ENCODE measurements at regions not wholly inside any gene's neighbourhood (a gene's known extent, or its start where the extent isn't known, plus 50 kb on each side); places are given as distances from the start of the nearest gene placed in this dataset.

GRCh38 chrX:122545778-122546177 lies 638.3 kb upstream of the GRIA3 start:
- Histone ChIP-seq H3K4me3 (ENCODE audit: insufficient read depth, low read length) (no peak overlapping the region), H3K79me2 (ENCODE audit: insufficient read depth, low read length) (no peaks in the 10 kb centered on the region), H2AFZ (ENCODE audit: low read length) (no peak overlapping the region), H3K4me1 (ENCODE audit: insufficient read depth, low read length) (no peaks in the 10 kb centered on the region), H4K20me1 (ENCODE audit: insufficient read depth, low read length) (no peaks in the 10 kb centered on the region), H3K27me3 (ENCODE audit: insufficient read depth, low read length) (no peaks in the 10 kb centered on the region), H3K9me3 (ENCODE audit: low read depth, low read length) (no peaks in the 10 kb centered on the region), H3K4me2 (ENCODE audit: insufficient read depth, low read length) (no peak overlapping the region), H3K36me3 (ENCODE audit: insufficient read depth, low read length) (no peaks in the 10 kb centered on the region), H3K27ac (ENCODE audit: low read depth, low read length) (no peak overlapping the region)
- no peak for TF ChIP-seq CTCF (IDR thresholded peaks at IDR 0.05; ENCODE audit: extremely low read depth, low read depth, low read length)
- DNase-seq (ENCODE audit: insufficient read length, low spot score, missing footprints), result no peak

GRCh38 chrX:122546269-122546668 lies 637.8 kb upstream of the GRIA3 start:
- Histone ChIP-seq H3K4me2 (ENCODE audit: insufficient read depth, low read length) (no peak overlapping the region), H4K20me1 (ENCODE audit: insufficient read depth, low read length) (no peaks in the 10 kb centered on the region), H2AFZ (ENCODE audit: low read length) (no peak overlapping the region), H3K4me1 (ENCODE audit: insufficient read depth, low read length) (no peaks in the 10 kb centered on the region), H3K9me3 (ENCODE audit: low read depth, low read length) (no peaks in the 10 kb centered on the region), H3K79me2 (ENCODE audit: insufficient read depth, low read length) (no peaks in the 10 kb centered on the region), H3K4me3 (ENCODE audit: insufficient read depth, low read length) (no peak overlapping the region), H3K27me3 (ENCODE audit: insufficient read depth, low read length) (no peaks in the 10 kb centered on the region), H3K36me3 (ENCODE audit: insufficient read depth, low read length) (no peaks in the 10 kb centered on the region), H3K27ac (ENCODE audit: low read depth, low read length) (no peak overlapping the region)
- no peak for TF ChIP-seq CTCF (IDR thresholded peaks at IDR 0.05; ENCODE audit: extremely low read depth, low read depth, low read length)
- no peak for DNase-seq (ENCODE audit: insufficient read length, low spot score, missing footprints)

GRCh38 chrX:122552286-122552800 lies 631.7 kb upstream of the GRIA3 start:
- Histone ChIP-seq H3K27me3 (ENCODE audit: insufficient read depth, low read length) (no peaks in the 10 kb centered on the region), H3K4me2 (ENCODE audit: insufficient read depth, low read length) (no peak overlapping the region), H3K4me3 (ENCODE audit: insufficient read depth, low read length) (no peak overlapping the region), H3K79me2 (ENCODE audit: insufficient read depth, low read length) (no peaks in the 10 kb centered on the region), H3K4me1 (ENCODE audit: insufficient read depth, low read length) (no peaks in the 10 kb centered on the region), H3K27ac (ENCODE audit: low read depth, low read length) (no peak overlapping the region), H2AFZ (ENCODE audit: low read length) (no peak overlapping the region), H3K9me3 (ENCODE audit: low read depth, low read length) (no peaks in the 10 kb centered on the region), H4K20me1 (ENCODE audit: insufficient read depth, low read length) (no peaks in the 10 kb centered on the region), H3K36me3 (ENCODE audit: insufficient read depth, low read length) (no peaks in the 10 kb centered on the region)
- no peak for TF ChIP-seq CTCF (IDR thresholded peaks at IDR 0.05; ENCODE audit: extremely low read depth, low read depth, low read length)
- DNase-seq (ENCODE audit: insufficient read length, low spot score, missing footprints), result no peak

GRCh38 chrX:122555925-122556324 lies 628.2 kb upstream of the GRIA3 start:
- no peak overlapping the region for H3K4me3 ChIP-seq (ENCODE audit: insufficient read depth, low read length)
- H3K36me3 ChIP-seq (ENCODE audit: insufficient read depth, low read length), result no peaks in the 10 kb centered on the region
- no peak overlapping the region for H3K4me2 ChIP-seq (ENCODE audit: insufficient read depth, low read length)
- no peak for DNase-seq (ENCODE audit: insufficient read length, low spot score, missing footprints)
- no peaks in the 10 kb centered on the region for H3K9me3 ChIP-seq (ENCODE audit: low read depth, low read length)
- H3K27ac ChIP-seq (ENCODE audit: low read depth, low read length), result no peak overlapping the region
- no peaks in the 10 kb centered on the region for H3K79me2 ChIP-seq (ENCODE audit: insufficient read depth, low read length)
- no peak overlapping the region for H2AFZ ChIP-seq (ENCODE audit: low read length)
- H3K27me3 ChIP-seq (ENCODE audit: insufficient read depth, low read length), result no peaks in the 10 kb centered on the region
- H4K20me1 ChIP-seq (ENCODE audit: insufficient read depth, low read length), result no peaks in the 10 kb centered on the region
- H3K4me1 ChIP-seq (ENCODE audit: insufficient read depth, low read length), result no peaks in the 10 kb centered on the region
- no peak for TF ChIP-seq CTCF (IDR thresholded peaks at IDR 0.05; ENCODE audit: extremely low read depth, low read depth, low read length)

Data from osteoblast (primary cell).